GM12878 (cell line): ENCODE measurements at regions not wholly inside any gene's neighbourhood (a gene's known extent, or its start where the extent isn't known, plus 50 kb on each side); places are given as distances from the start of the nearest gene placed in this dataset.

Experiments
- ATAC-seq: fragments of 200-7000 bp; cut with Tn5 transposase; 3 replicates; pipeline ENCODE4 v1.9.1; 2020; ENCODE audit warnings: mild to moderate bottlenecking, moderate library complexity
- BruUV-seq: library from RNA; stranded (reverse); fragments of 400-500 nt; replicated peaks from 2 replicates; lab custom pipeline; 2021; lab: Mats Ljungman, UMichigan
- CTCF ChIA-PET: fragments of 300-600 bp; sonication (Branson Sonifier 250); formaldehyde crosslinking; extraction: SDS; loops from one replicate; lab custom pipeline; 2021; ENCODE audit warnings: inconsistent platforms; lab: Yijun Ruan, JAX
- POLR2A ChIA-PET: fragments of 350-600 bp; formaldehyde crosslinking; extraction: SDS; loops from one replicate; lab custom pipeline; 2021; ENCODE audit warnings: inconsistent platforms; lab: Charles Lee
- RAD21 ChIA-PET: fragments of 300-600 bp; sonication (Branson Sonifier 250); formaldehyde crosslinking; loops from one replicate; lab custom pipeline; 2023; ENCODE audit warnings: antibody characterized with exemption; ENCODE audit not compliant: unreplicated experiment; lab: Charles Lee
- SMC1A ChIA-PET: fragments of 300-600 bp; sonication (Branson Sonifier 250); formaldehyde crosslinking; loops from one replicate; lab custom pipeline; 2023; ENCODE audit not compliant: unreplicated experiment, uncharacterized antibody; lab: Charles Lee
- DNase-seq: peaks from one replicate; pipeline ENCODE4 v3.0.0-alpha.2; 2011; ENCODE audit warnings: low read depth, low spot score
- FAIRE-seq: peaks from 3 replicates; lab custom pipeline; 2011; peaks lifted over from hg19 to GRCh38; lab: Jason Lieb, UNC
- H2AFZ ChIP-seq: 2 replicates; pipeline ENCODE4 v1.6.0; 2011; ENCODE audit warnings: low read depth, low read length, control low read depth; ENCODE audit not compliant: control insufficient read depth
- H3K27ac ChIP-seq: 2 replicates; pipeline ENCODE4 v1.5.1; 2011; ENCODE audit warnings: control low read depth; ENCODE audit not compliant: control insufficient read depth, insufficient read depth
- H3K27me3 ChIP-seq, 2 experiments: replicated peaks in 1 of 2; 2 replicates each; pipeline versions ENCODE4 v1.6.0 to v1.6.1; 2011; ENCODE audit warnings: low read length in 1 of 2; ENCODE audit not compliant: control insufficient read depth in 2 of 2, insufficient read depth in 2 of 2
- H3K36me3 ChIP-seq, 2 experiments: 2 replicates each; pipeline ENCODE4 v1.5.1; 2011; ENCODE audit warnings: low read length in 1 of 2; ENCODE audit not compliant: control insufficient read depth in 2 of 2, insufficient read depth in 2 of 2
- H3K4me1 ChIP-seq: 2 replicates; pipeline ENCODE4 v1.6.1; 2011; ENCODE audit warnings: mild to moderate bottlenecking, low read length, moderate library complexity, mixed read lengths; ENCODE audit not compliant: control insufficient read depth, insufficient read depth
- H3K4me2 ChIP-seq: 2 replicates; pipeline ENCODE4 v1.6.0; 2011; ENCODE audit warnings: control low read depth; ENCODE audit not compliant: control insufficient read depth, insufficient read depth
- H3K4me3 ChIP-seq: fragments of 200-600 bp; sonication (generic); 2 replicates; pipeline ENCODE4 v1.5.1; 2016
- H3K79me2 ChIP-seq: 2 replicates; pipeline ENCODE4 v1.6.0; 2011; ENCODE audit warnings: low read length; ENCODE audit not compliant: control insufficient read depth, insufficient read depth
- H3K9ac ChIP-seq: 2 replicates; pipeline ENCODE4 v1.8.0; 2011; ENCODE audit warnings: low read length, control low read depth, mixed read lengths; ENCODE audit not compliant: control insufficient read depth, insufficient read depth
- H3K9me3 ChIP-seq: replicated peaks from 3 replicates; pipeline ENCODE4 v1.5.1; 2011; ENCODE audit warnings: mild to moderate bottlenecking, low read length; ENCODE audit not compliant: control insufficient read depth, insufficient read depth
- H4K20me1 ChIP-seq: 2 replicates; pipeline ENCODE4 v1.6.0; 2011; ENCODE audit not compliant: control insufficient read depth, insufficient read depth
- BACH1 ChIP-seq: fragments of 450-650 bp; IDR thresholded peaks from 2 replicates; pipeline ENCODE4 v1.6.1; 2017; ENCODE audit warnings: mild to moderate bottlenecking, borderline replicate concordance
- CREB1 ChIP-seq: IDR thresholded peaks from 2 replicates; pipeline ENCODE4 v1.6.1; 2012; ENCODE audit warnings: low read depth, mild to moderate bottlenecking, inconsistent platforms
- ESRRA ChIP-seq: IDR thresholded peaks from 2 replicates; pipeline ENCODE4 v1.6.1; 2012; ENCODE audit warnings: mild to moderate bottlenecking, low read length, improper control_type of control experiment
- EZH2 ChIP-seq: IDR thresholded peaks from 2 replicates; pipeline ENCODE4 v1.6.1; 2012; ENCODE audit warnings: low read depth, mild to moderate bottlenecking, control low read depth, inconsistent platforms, low read length, borderline replicate concordance; ENCODE audit not compliant: control insufficient read depth
- POLR2A ChIP-seq: IDR thresholded peaks from 2 replicates; pipeline ENCODE4 v1.6.1; 2011; ENCODE audit warnings: low read depth, mild to moderate bottlenecking, low read length
- RAD51 ChIP-seq: fragments of 450-650 bp; IDR thresholded peaks from 2 replicates; pipeline ENCODE4 v1.6.1; 2016; ENCODE audit warnings: moderate library complexity, mild to moderate bottlenecking, inconsistent platforms
- RBBP5 ChIP-seq: fragments of 200-600 bp; sonication (generic); conservative IDR thresholded peaks from 2 replicates; pipeline ENCODE4 v1.6.1; 2016
- RFX5 ChIP-seq: IDR thresholded peaks from 2 replicates; pipeline ENCODE4 v1.6.1; 2011; ENCODE audit warnings: low read depth, low read length, improper control_type of control experiment
- SREBF1 ChIP-seq: IDR thresholded peaks from 2 replicates; pipeline ENCODE4 v1.6.1; 2012; ENCODE audit warnings: mild to moderate bottlenecking, low read length
- TCF3 ChIP-seq: IDR thresholded peaks from 2 replicates; pipeline ENCODE4 v1.6.1; 2012; ENCODE audit warnings: low read depth, mild to moderate bottlenecking, low read length, borderline replicate concordance; ENCODE audit not compliant: insufficient read depth
- ZNF24 ChIP-seq: fragments of 450-650 bp; IDR thresholded peaks from 2 replicates; pipeline ENCODE4 v1.6.1; 2017; ENCODE audit warnings: antibody characterized with exemption, mild to moderate bottlenecking
- WGBS: methylation state at CpG from one replicate; pipeline ENCODE4 v1.1.6; 2016; ENCODE audit warnings: low lambda C conversion rate; ENCODE audit not compliant: insufficient replicate concordance, insufficient coverage; ENCODE audit errors: missing lambda C conversion rate; 5-methylcytosine and 5-hydroxymethylcytosine counted together
- in situ Hi-C: fragments of 300-500 bp; cut with MboI; formaldehyde crosslinking; loops from 9 replicates; pipeline ENCODE4 v1.14.3; 2018; ENCODE audit warnings: mixed read lengths
- intact Hi-C: fragments of 100-400 bp; cut with micrococcal nuclease; formaldehyde crosslinking; loops from one replicate; pipeline ENCODE4 v1.14.2; 2022; ENCODE audit not compliant: unreplicated experiment
- TF ChIP-seq, protein P1 (sequence below): fragments of 450-650 bp; IDR thresholded peaks from 2 replicates; pipeline ENCODE4 v1.6.1; 2017; ENCODE audit warnings: mild to moderate bottlenecking, low read depth, inconsistent platforms; ENCODE audit not compliant: poor library complexity, severe bottlenecking
- TF ChIP-seq, protein P2 (sequence below): fragments of 150-350 bp; IDR thresholded peaks from 2 replicates; pipeline ENCODE4 v1.6.1; 2016; ENCODE audit warnings: low read depth, low read length
- TF ChIP-seq, protein P3 (sequence below): IDR thresholded peaks from 2 replicates; pipeline ENCODE4 v1.6.1; 2011; ENCODE audit warnings: low read depth, low read length, improper control_type of control experiment, borderline replicate concordance
- TF ChIP-seq, protein P4 (sequence below): fragments of 450-650 bp; IDR thresholded peaks from 2 replicates; pipeline ENCODE4 v1.6.1; 2016; ENCODE audit warnings: mild to moderate bottlenecking

DNA sequence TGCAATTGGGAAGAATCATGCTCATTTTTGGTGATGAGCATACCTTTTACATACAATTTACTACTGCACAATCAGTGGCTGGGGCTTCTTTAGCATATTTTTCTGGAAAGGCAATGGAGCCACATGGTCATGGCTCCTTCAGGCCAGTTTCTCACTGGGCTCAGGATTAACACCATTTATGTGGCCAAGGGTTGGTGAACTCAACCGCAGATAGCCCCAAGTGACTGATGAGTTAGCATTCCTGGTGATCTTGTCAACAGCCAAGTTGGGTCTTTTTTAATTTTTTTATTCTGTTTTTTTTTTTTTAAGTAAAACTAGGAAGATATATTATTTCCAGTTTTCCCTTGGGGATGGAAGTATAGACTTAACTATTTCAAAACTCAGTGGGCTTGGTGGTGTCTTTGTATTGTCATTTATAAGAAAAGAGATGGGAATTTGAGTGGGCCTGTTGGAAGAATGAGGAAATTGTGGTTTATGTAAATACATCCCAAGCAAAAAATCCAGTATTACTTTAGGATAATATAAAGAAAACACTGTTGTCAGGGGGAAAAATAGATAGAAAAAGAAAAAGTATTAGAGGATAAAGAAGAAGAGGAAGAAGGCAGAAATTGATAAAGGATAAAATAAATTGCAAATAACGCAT is 397.4 kb downstream of the MAFB start:
- no peak for FAIRE-seq
- Histone ChIP-seq H3K79me2 (no peaks in the 10 kb centered on the region), H3K4me2 (no peak overlapping the region), H3K9me3 (no peaks in the 10 kb centered on the region), H3K36me3 (no peaks in the 10 kb centered on the region), H2AFZ (no peak overlapping the region), H3K9ac (no peak overlapping the region), H3K27me3 (no peaks in the 10 kb centered on the region), H3K4me1 (no peaks in the 10 kb centered on the region), H3K4me3 (no peak overlapping the region), H4K20me1 (no peaks in the 10 kb centered on the region), H3K27ac (no peak overlapping the region)
- ChIA-PET RAD21 (no interaction called here), SMC1A (no interaction called here), POLR2A (no interaction called here), CTCF (no interaction called here)
- no peak for ATAC-seq
- no peak for DNase-seq
- WGBS: 24% methylated on average over 2 of the region's 2 CpGs
- BruUV-seq: no TSS peak
- intact Hi-C loops: no loop called here
- in situ Hi-C loops: no loop called here
- TF ChIP-seq ZNF24 (no peak), RBBP5 (no peak), RFX5 (no peak), CREB1 (no peak), SREBF1 (no peak), RAD51 (no peak), TCF3 (no peak), POLR2A (no peak), BACH1 (no peak), EZH2 (no peak), ESRRA (no peak)
- TF ChIP-seq, protein P1, sequence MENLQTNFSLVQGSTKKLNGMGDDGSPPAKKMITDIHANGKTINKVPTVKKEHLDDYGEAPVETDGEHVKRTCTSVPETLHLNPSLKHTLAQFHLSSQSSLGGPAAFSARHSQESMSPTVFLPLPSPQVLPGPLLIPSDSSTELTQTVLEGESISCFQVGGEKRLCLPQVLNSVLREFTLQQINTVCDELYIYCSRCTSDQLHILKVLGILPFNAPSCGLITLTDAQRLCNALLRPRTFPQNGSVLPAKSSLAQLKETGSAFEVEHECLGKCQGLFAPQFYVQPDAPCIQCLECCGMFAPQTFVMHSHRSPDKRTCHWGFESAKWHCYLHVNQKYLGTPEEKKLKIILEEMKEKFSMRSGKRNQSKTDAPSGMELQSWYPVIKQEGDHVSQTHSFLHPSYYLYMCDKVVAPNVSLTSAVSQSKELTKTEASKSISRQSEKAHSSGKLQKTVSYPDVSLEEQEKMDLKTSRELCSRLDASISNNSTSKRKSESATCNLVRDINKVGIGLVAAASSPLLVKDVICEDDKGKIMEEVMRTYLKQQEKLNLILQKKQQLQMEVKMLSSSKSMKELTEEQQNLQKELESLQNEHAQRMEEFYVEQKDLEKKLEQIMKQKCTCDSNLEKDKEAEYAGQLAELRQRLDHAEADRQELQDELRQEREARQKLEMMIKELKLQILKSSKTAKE: no peak
- TF ChIP-seq, protein P2, sequence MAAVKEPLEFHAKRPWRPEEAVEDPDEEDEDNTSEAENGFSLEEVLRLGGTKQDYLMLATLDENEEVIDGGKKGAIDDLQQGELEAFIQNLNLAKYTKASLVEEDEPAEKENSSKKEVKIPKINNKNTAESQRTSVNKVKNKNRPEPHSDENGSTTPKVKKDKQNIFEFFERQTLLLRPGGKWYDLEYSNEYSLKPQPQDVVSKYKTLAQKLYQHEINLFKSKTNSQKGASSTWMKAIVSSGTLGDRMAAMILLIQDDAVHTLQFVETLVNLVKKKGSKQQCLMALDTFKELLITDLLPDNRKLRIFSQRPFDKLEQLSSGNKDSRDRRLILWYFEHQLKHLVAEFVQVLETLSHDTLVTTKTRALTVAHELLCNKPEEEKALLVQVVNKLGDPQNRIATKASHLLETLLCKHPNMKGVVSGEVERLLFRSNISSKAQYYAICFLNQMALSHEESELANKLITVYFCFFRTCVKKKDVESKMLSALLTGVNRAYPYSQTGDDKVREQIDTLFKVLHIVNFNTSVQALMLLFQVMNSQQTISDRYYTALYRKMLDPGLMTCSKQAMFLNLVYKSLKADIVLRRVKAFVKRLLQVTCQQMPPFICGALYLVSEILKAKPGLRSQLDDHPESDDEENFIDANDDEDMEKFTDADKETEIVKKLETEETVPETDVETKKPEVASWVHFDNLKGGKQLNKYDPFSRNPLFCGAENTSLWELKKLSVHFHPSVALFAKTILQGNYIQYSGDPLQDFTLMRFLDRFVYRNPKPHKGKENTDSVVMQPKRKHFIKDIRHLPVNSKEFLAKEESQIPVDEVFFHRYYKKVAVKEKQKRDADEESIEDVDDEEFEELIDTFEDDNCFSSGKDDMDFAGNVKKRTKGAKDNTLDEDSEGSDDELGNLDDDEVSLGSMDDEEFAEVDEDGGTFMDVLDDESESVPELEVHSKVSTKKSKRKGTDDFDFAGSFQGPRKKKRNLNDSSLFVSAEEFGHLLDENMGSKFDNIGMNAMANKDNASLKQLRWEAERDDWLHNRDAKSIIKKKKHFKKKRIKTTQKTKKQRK: no peak
- TF ChIP-seq, protein P3, sequence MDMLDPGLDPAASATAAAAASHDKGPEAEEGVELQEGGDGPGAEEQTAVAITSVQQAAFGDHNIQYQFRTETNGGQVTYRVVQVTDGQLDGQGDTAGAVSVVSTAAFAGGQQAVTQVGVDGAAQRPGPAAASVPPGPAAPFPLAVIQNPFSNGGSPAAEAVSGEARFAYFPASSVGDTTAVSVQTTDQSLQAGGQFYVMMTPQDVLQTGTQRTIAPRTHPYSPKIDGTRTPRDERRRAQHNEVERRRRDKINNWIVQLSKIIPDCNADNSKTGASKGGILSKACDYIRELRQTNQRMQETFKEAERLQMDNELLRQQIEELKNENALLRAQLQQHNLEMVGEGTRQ: no peak
- TF ChIP-seq, protein P4, sequence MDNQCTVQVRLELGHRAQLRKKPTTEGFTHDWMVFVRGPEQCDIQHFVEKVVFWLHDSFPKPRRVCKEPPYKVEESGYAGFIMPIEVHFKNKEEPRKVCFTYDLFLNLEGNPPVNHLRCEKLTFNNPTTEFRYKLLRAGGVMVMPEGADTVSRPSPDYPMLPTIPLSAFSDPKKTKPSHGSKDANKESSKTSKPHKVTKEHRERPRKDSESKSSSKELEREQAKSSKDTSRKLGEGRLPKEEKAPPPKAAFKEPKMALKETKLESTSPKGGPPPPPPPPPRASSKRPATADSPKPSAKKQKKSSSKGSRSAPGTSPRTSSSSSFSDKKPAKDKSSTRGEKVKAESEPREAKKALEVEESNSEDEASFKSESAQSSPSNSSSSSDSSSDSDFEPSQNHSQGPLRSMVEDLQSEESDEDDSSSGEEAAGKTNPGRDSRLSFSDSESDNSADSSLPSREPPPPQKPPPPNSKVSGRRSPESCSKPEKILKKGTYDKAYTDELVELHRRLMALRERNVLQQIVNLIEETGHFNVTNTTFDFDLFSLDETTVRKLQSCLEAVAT: no peak
